Motor neuron (in vitro differentiated cells): ENCODE measurements at regions not wholly inside any gene's neighbourhood (a gene's known extent, or its start where the extent isn't known, plus 50 kb on each side); places are given as distances from the start of the nearest gene placed in this dataset.

ENCODE experiments used
- ATAC-seq, 8 experiments: fragments of 200-7000 bp; cut with Tn5 transposase; replicated peaks in 6 of 8; 2 replicates each; pipeline ENCODE4 v1.8.0; 2021; ENCODE audit warnings: mild to moderate bottlenecking in 8 of 8, moderate library complexity in 8 of 8
- H3K27ac ChIP-seq, 2 donors: fragments of 250-450 bp; sonication (Bioruptor Pico); 2 replicates each; pipeline ENCODE4 v1.9.0; 2021; ENCODE audit warnings: antibody characterized with exemption in 2 of 2, mild to moderate bottlenecking in 2 of 2, moderate library complexity in 1 of 2
- H3K4me1 ChIP-seq, 2 donors: fragments of 250-450 bp; sonication (Bioruptor Pico); replicated peaks in 1 of 2; 2 replicates each; pipeline ENCODE4 v1.6.1; 2021; ENCODE audit warnings: antibody characterized with exemption in 2 of 2, mild to moderate bottlenecking in 2 of 2, moderate library complexity in 1 of 2
- H3K4me3 ChIP-seq, 5 donors: fragments of 250-450 bp; sonication (Bioruptor Pico); 2 replicates each; pipeline ENCODE4 v1.9.0; 2021; ENCODE audit warnings: antibody characterized with exemption in 5 of 5, mild to moderate bottlenecking in 5 of 5, moderate library complexity in 4 of 5
- WGBS, 10 experiments: fragments of 450-650 bp; shearing (Covaris generic); methylation state at CpG; one replicate each; pipeline ENCODE4 v1.0.0; 2022; 5-methylcytosine and 5-hydroxymethylcytosine counted together
- in situ Hi-C, 9 experiments: fragments of 400-800 bp; cut with MboI; loops; one replicate each; pipeline ENCODE4 v1.15.0; 2021; ENCODE audit warnings: low sequenced_read_pairs in 9 of 9, low pct_unique_long_range_greater_than_20kb in 2 of 9; ENCODE audit not compliant: unreplicated experiment in 9 of 9

- H3K4me1 ChIP-seq = no peaks in the 10 kb centered on the region
- H3K4me3 ChIP-seq = no peak overlapping the region
- no peak for ATAC-seq
- in situ Hi-C loops = no loop called here
- no peak overlapping the region for H3K27ac ChIP-seq
- WGBS, 10 experiments = 4 to 100% (median 76%) methylated on average over 1 to 2 of the region's 2 CpGs; no CpG with 5 or more reads in 2 of the 10 experiments
Observed at GRCh38 chr4:113826421-113826820, 64.9 kb upstream of the CAMK2D start.

- in situ Hi-C loops = no loop called here
- Histone ChIP-seq H3K27ac (no peak overlapping the region), H3K4me1 (no peaks in the 10 kb centered on the region), H3K4me3 (no peak overlapping the region)
- WGBS, 10 experiments = 50 to 100% (median 94%) methylated on average over 1 of the region's 1 CpG; no CpG with 5 or more reads in 4 of the 10 experiments
- no peak for ATAC-seq
Observed at GRCh38 chr4:113825272-113825671, 63.7 kb upstream of the CAMK2D start.

- Histone ChIP-seq H3K4me1 (no peaks in the 10 kb centered on the region), H3K27ac (no peak overlapping the region), H3K4me3 (no peak overlapping the region)
- 20 to 100% (median 65%) methylated on average over 1 to 2 of the region's 2 CpGs; no CpG with 5 or more reads in 1 of the 10 experiments for WGBS, 10 experiments
- in situ Hi-C loops = no loop called here
- ATAC-seq = peak in 1 of 8 experiments; percentile 41
Observed at GRCh38 chr4:113824396-113824795, 62.9 kb upstream of the CAMK2D start.

- 44 to 100% (median 81%) methylated on average over 1 to 2 of the region's 2 CpGs for WGBS, 10 experiments
- ATAC-seq = no peak
- Histone ChIP-seq H3K4me1 (no peaks in the 10 kb centered on the region), H3K27ac (no peak overlapping the region), H3K4me3 (no peak overlapping the region)
- in situ Hi-C loops = no loop called here
Observed at GRCh38 chr4:113823291-113823659, 61.7 kb upstream of the CAMK2D start.

GRCh38 chr4:113822555-113823290, 61.2 kb upstream of the CAMK2D start:
- Histone ChIP-seq H3K4me3 (no peak overlapping the region), H3K27ac (no peak overlapping the region), H3K4me1 (no peaks in the 10 kb centered on the region)
- peak in 3 of 8 experiments; percentile 27 to 65 (median 37) for ATAC-seq
- in situ Hi-C loops = no loop called here
- 0 to 100% (median 63%) methylated on average over 1 of the region's 1 CpG; no CpG with 5 or more reads in 2 of the 10 experiments for WGBS, 10 experiments

- H3K27ac ChIP-seq = no peak overlapping the region
- no peaks in the 10 kb centered on the region for H3K4me1 ChIP-seq
- WGBS, 10 experiments = 75 to 100% (median 100%) methylated on average over 1 to 2 of the region's 2 CpGs; no CpG with 5 or more reads in 4 of the 10 experiments
- H3K4me3 ChIP-seq = no peak overlapping the region
- in situ Hi-C loops = no loop called here
- ATAC-seq = peak in 1 of 8 experiments; percentile 57
Observed at GRCh38 chr4:113821856-113822255, 60.3 kb upstream of the CAMK2D start.

- Histone ChIP-seq H3K4me3 (no peak overlapping the region), H3K4me1 (no peaks in the 10 kb centered on the region), H3K27ac (no peak overlapping the region)
- 10 to 89% (median 49%) methylated on average over 1 to 3 of the region's 3 CpGs for WGBS, 10 experiments
- in situ Hi-C loops = no loop called here
- ATAC-seq = no peak
Observed at GRCh38 chr4:113820108-113820507, 58.6 kb upstream of the CAMK2D start.

- in situ Hi-C loops = no loop called here
- no peaks in the 10 kb centered on the region for H3K4me1 ChIP-seq
- no peak overlapping the region for H3K4me3 ChIP-seq
- H3K27ac ChIP-seq = no peak overlapping the region
- WGBS, 10 experiments = 0 to 100% (median 82%) methylated on average over 1 to 2 of the region's 2 CpGs; no CpG with 5 or more reads in 2 of the 10 experiments
- no peak for ATAC-seq
Observed at GRCh38 chr4:113815826-113816225, 54.3 kb upstream of the CAMK2D start.

GRCh38 chr4:113811359-113811758, 49.8 kb upstream of the CAMK2D start:
- in situ Hi-C loops = no loop called here
- ATAC-seq = no peak
- H3K27ac ChIP-seq = no peak overlapping the region
- H3K4me3 ChIP-seq = no peak overlapping the region
- H3K4me1 ChIP-seq = no peaks in the 10 kb centered on the region
